HepG2 (cell line): ENCODE measurements at regions not wholly inside any gene's neighbourhood (a gene's known extent, or its start where the extent isn't known, plus 50 kb on each side); places are given as distances from the start of the nearest gene placed in this dataset.

ENCODE experiments used
- ATAC-seq: fragments of 200-7000 bp; cut with Tn5 transposase; 3 replicates; pipeline ENCODE4 v1.9.1; 2020; ENCODE audit warnings: mild to moderate bottlenecking, moderate library complexity
- BruUV-seq: library from RNA; stranded (reverse); fragments of 400-500 nt; replicated peaks from 2 replicates; lab custom pipeline; 2021; lab: Mats Ljungman, UMichigan
- CTCF ChIA-PET: fragments of 300-600 bp; formaldehyde crosslinking; extraction: SDS; loops from one replicate; lab custom pipeline; 2021; ENCODE audit warnings: low total read pairs, inconsistent platforms, low intra/inter-chr PET ratio; lab: Yijun Ruan, JAX
- POLR2A ChIA-PET: fragments of 350-600 bp; sonication (Branson Sonifier 250); formaldehyde crosslinking; loops from one replicate; lab custom pipeline; 2020; ENCODE audit warnings: antibody characterized with exemption, inconsistent platforms; lab: Yijun Ruan, JAX
- DNase-seq: peaks from one replicate; pipeline ENCODE4 v3.0.0-alpha.2; 2015; ENCODE audit warnings: low spot score
- FAIRE-seq: peaks from 3 replicates; lab custom pipeline; 2011; peaks lifted over from hg19 to GRCh38; lab: Jason Lieb, UNC
- H2AFZ ChIP-seq: one replicate; pipeline ENCODE4 v1.6.1; 2011; ENCODE audit warnings: low read length, inconsistent platforms
- H3K27ac ChIP-seq: fragments of 300-600 bp; 3 replicates; pipeline ENCODE4 v1.8.0; 2011; ENCODE audit warnings: mixed run types, mild to moderate bottlenecking, mixed read lengths, low read length, inconsistent platforms; ENCODE audit not compliant: insufficient read depth; ENCODE audit errors: extremely low read length
- H3K27me3 ChIP-seq, 2 experiments: fragments of 200-600 bp in 1 of 2; 2 replicates in 1 of 2; 3 replicates in 1 of 2; pipeline versions ENCODE4 v1.6.0 to v1.8.0; 2011; ENCODE audit warnings: low read length in 2 of 2, mild to moderate bottlenecking in 2 of 2, moderate library complexity in 2 of 2, inconsistent platforms in 1 of 2; ENCODE audit not compliant: insufficient read depth in 2 of 2, control insufficient read depth in 1 of 2
- H3K36me3 ChIP-seq, 2 experiments: fragments of 200-600 bp in 1 of 2; replicated peaks in 1 of 2; 2 replicates in 1 of 2; 3 replicates in 1 of 2; pipeline versions ENCODE4 v1.5.1 to v1.8.0; 2011; ENCODE audit warnings: low read length in 2 of 2, inconsistent platforms in 1 of 2; ENCODE audit not compliant: insufficient read depth in 2 of 2, control insufficient read depth in 1 of 2
- H3K4me1 ChIP-seq: 2 replicates; pipeline ENCODE4 v1.5.1; 2012; ENCODE audit warnings: low read length, inconsistent platforms; ENCODE audit not compliant: insufficient read depth
- H3K4me2 ChIP-seq: 2 replicates; pipeline ENCODE4 v1.6.0; 2011; ENCODE audit warnings: low read depth, low read length, inconsistent platforms
- H3K4me3 ChIP-seq, 3 experiments: fragments of 200-600 bp in 1 of 3; sonication (generic), shearing (Covaris generic) in 1 of 3; replicated peaks in 1 of 3; 2 replicates each; pipeline ENCODE4 v1.5.1; 2011 to 2016; ENCODE audit warnings: low read length in 3 of 3, inconsistent platforms in 2 of 3, low read depth in 2 of 3, mild to moderate bottlenecking in 2 of 3, control low read depth in 1 of 3, mixed read lengths in 1 of 3; ENCODE audit not compliant: insufficient read depth in 1 of 3
- H3K79me2 ChIP-seq: one replicate; pipeline ENCODE4 v1.6.1; 2011; ENCODE audit warnings: low read length, inconsistent platforms; ENCODE audit not compliant: insufficient read depth
- H3K9ac ChIP-seq: 2 replicates; pipeline ENCODE4 v1.6.0; 2011; ENCODE audit warnings: mild to moderate bottlenecking, low read depth, low read length, inconsistent platforms; ENCODE audit not compliant: insufficient read depth
- H3K9me3 ChIP-seq: 2 replicates; pipeline ENCODE4 v1.5.1; 2012; ENCODE audit warnings: mild to moderate bottlenecking, low read length
- H4K20me1 ChIP-seq: 2 replicates; pipeline ENCODE4 v1.6.0; 2011; ENCODE audit warnings: inconsistent platforms, mild to moderate bottlenecking, low read length, moderate library complexity; ENCODE audit not compliant: insufficient read depth
- NFYC ChIP-seq: IDR thresholded peaks from 2 replicates; pipeline ENCODE4 v1.6.1; 2016; ENCODE audit warnings: missing genetic modification reagents, missing compliant biosample characterization
- THAP7 ChIP-seq: sonication (generic); formaldehyde crosslinking; IDR thresholded peaks from 2 replicates; pipeline ENCODE4 v1.8.1; 2023; ENCODE audit warnings: mild to moderate bottlenecking, missing genetic modification reagents
- ZNF124 ChIP-seq: sonication (generic); formaldehyde crosslinking; IDR thresholded peaks from 2 replicates; pipeline ENCODE4 v1.4.0; 2020; ENCODE audit warnings: missing genetic modification reagents
- ZNF281 ChIP-seq: sonication (generic); formaldehyde crosslinking; IDR thresholded peaks from 2 replicates; pipeline ENCODE4 v1.4.0; 2020; ENCODE audit warnings: missing genetic modification reagents, borderline replicate concordance
- WGBS: methylation state at CpG from one replicate; pipeline ENCODE4 v1.1.6; 2017; ENCODE audit warnings: low lambda C conversion rate; 5-methylcytosine and 5-hydroxymethylcytosine counted together
- in situ Hi-C: cut with HindIII; loops from 2 replicates; pipeline ENCODE4 v1.10.0; 2017; ENCODE audit warnings: low pct_unique_long_range_greater_than_20kb; ENCODE audit not compliant: extremely low pct_ligation_motif_present
- intact Hi-C: fragments of 100-400 bp; cut with micrococcal nuclease; formaldehyde crosslinking; loops from one replicate; pipeline ENCODE4 v1.10.0; 2022; ENCODE audit not compliant: unreplicated experiment

GRCh38 chr6:4379958-4380357 lies 244.6 kb upstream of the ECI2 start:
- Histone ChIP-seq H3K27ac (no peak overlapping the region), H3K4me2 (no peak overlapping the region)

More at GRCh38 chr6:4379958-4380357, 244.6 kb upstream of the ECI2 start:
- DNase-seq (no peak), ATAC-seq (no peak), FAIRE-seq (no peak)
- ChIA-PET POLR2A (no interaction called here), CTCF (no interaction called here)
- no peak overlapping the region for H3K9ac ChIP-seq
- H3K27me3 ChIP-seq, result peaks cover 0 to 29% of the 10 kb centered on the region in 2 experiments; a peak in 4 of 5 replicates
- H3K9me3 ChIP-seq, result peaks cover 27% of the 10 kb centered on the region
- H3K4me3 ChIP-seq, result no peak overlapping the region
- intact Hi-C loops, result no loop called here
- H3K36me3 ChIP-seq, result no peaks in the 10 kb centered on the region
- TF ChIP-seq ZNF281 (CRISPR knock-in tag), result no peak
- no peak for TF ChIP-seq THAP7
- no peak for TF ChIP-seq NFYC
- no peak for TF ChIP-seq ZNF124 (CRISPR knock-in tag)
- no TSS peak for BruUV-seq
- no peaks in the 10 kb centered on the region for H3K4me1 ChIP-seq
- 15% methylated on average over 4 of the region's 4 CpGs for WGBS
- H4K20me1 ChIP-seq, result no peaks in the 10 kb centered on the region
- in situ Hi-C loops, result no loop called here
- no peak overlapping the region for H2AFZ ChIP-seq
- no peaks in the 10 kb centered on the region for H3K79me2 ChIP-seq
